Umbilical cord (tissue), 1 donor: ENCODE measurements at regions not wholly inside any gene's neighbourhood (a gene's known extent, or its start where the extent isn't known, plus 50 kb on each side); places are given as distances from the start of the nearest gene placed in this dataset.
"Not testable (repeated sequence)": the region's sequence is repeated elsewhere in the genome, so short reads cannot be mapped to it uniquely, and the experiment has no call there.

Experiments used
- DNase-seq: peaks from one replicate; pipeline ENCODE4 v3.0.0-alpha.2; 2015; ENCODE audit warnings: low spot score

DNA sequence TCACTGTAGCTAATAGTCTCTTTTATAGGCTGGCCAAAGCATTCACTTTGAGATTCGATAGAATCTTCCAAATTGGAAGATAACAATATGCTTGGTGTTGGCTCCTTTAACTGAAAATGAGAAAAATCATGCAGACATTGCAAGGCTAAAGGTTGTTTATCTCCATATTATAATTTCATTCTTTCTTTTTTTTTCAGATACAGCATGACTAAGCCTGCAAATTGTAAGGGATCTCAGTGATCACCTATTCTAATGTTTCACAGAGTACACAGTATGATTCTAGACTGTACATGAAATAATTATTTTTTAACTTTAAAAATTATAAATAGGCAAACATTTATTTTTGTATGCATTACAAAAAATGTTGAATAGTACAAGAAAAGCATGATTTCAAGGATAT, 451.7 kb upstream of the DDI1 start:
- DNase-seq = no peak

DNA sequence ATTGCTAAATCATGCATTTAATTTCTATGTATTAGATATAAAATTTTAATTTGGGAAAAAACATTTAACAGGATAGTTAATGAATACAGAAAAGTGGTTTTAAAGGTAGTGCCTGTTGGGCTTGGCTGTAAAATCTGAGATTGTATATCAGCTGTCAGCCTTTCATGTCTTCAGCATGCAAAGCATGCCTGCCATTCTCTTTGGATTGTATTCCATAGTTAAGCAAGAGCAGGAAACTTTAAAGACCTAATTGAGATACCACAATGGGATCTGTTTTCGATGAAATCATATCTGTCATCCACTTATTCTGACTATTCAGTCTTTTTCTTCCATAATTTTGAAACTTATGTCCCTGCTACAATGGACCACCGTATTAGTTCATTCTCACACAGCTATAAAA, 451.0 kb upstream of the DDI1 start:
- no peak for DNase-seq

DNA sequence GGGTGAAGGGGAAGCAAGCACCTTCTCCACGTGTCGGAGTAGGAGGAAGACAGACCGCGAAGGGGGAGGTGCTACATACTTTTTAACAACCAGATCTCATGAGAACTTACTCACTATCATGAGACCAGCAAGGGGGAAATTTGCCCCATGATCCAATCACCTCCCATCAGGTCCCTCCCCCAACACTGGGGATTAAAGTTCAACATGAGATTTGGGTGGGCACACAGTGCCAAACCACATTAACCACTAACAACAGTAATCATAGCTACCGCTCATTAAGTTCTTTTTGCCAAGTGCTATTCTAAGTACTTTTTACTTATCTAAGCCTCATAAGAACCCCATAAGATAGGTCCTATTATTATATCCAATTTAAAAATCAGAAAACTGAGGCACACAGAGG, 450.5 kb upstream of the DDI1 start:
- DNase-seq = no peak

DNA sequence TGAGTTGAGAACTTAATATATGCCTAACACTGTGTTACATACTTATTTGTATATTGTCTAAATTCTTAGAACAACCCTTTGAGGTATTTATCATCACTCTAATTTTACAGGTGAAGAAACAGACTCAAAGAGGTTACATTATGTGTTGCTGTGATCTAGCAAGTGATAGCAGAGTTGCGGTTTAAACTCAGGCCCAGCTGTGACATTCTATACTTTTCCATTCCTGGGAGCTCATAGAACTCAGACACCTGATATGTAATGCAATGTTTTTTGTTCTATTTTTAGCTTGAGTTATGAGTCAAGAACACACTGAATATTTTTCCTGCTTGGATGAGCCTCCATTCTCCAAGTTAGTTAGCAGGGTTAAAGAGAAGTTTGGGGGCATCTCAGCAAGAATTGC, 449.7 kb upstream of the DDI1 start:
- DNase-seq = no peak

DNA sequence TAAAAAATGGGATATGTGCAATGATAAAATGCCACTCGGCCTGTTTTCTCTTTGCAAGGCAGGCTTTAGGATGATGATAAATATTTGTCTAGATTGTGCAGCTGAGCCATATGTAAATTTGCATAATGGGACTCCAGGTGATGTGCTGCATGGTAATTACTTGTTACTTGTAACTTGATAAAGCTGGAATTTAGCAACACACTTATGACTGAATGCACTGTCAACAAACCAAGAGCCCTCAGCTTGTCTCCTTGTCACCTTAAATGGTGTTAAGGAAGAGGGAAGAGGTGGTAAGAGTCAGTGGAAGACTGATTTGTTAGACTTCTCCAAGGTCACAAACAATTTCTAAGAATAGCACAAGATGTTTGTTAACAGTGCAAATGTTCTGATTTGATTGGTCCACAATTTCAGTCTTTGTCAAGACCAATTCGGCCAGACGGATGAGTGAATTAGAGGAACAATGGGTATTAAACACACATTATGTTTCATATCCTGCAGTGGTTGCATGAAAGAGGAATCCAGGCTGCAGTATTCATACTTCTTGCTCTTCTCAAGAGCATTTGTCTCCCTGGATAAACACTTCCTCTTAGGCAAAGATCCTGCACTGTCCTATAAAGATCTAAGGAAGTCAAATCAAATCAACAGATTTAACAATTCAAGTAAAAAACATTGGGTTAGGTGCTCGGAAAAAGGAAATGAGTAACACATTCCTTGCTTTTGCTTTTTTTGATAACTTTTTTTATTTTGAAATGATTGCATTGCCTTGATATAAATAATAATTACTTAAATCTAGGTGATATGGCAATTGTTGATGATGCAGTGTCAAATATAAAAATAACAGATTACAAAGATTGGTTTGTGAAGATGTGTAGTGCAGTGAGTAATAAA, 448.3 kb upstream of the DDI1 start:
- no peak for DNase-seq

DNA sequence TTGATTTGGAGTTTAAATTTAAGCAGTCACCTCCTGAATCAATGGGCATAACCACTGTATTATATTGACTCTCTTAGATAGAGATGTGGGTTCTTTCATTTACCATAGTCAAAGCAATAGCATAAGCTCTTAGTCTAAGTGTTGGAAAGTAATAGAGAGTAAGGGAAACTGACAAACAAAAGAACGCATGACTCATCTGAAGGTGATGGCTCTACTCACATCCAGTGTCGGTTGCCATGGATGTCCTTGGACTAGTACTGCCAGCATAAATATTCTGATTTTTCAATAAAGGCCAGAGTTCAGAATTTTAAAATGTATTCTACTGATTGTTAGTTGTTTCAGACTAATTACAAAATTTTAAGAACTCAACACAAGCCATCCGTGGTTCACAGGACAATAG, 444.9 kb upstream of the DDI1 start:
- no peak for DNase-seq

DNA sequence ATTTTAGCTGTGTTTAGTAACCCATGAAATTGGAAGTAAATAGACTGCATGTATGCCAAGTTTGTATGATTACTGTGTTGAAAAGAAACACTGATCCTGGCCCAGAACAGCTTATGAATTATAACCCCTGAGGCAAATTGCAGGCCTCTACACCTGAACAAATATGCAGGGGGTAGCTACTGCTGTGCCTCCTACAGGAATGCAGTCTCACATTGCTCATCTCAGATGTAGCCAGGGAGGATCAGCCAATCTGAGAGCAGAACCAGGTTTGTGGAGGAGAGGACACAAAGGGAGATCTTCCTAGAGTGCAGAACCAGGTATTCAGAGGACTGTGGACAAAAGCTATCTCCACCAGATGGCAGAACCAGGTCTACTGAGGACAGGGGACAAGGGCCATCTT, 442.2 kb upstream of the DDI1 start:
- no peak for DNase-seq

DNA sequence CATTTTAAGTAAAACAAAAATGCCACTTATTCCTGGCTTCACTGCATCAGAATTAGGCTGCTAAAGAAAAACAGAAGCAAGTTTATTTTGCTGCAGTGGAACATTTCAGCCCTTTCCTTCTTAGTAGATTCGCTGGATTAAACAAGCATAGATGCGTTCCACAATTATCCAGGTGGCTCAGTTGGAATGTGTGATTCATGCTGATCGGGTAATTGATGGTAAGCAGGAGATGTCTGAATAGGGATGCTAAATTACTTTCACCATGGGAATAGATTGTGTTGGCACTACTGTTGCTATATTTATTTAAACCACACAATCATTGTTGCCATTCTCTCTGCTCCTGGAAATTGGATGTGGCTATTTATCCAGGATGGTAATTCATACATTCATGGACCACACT, 440.1 kb upstream of the DDI1 start:
- DNase-seq = no peak

DNA sequence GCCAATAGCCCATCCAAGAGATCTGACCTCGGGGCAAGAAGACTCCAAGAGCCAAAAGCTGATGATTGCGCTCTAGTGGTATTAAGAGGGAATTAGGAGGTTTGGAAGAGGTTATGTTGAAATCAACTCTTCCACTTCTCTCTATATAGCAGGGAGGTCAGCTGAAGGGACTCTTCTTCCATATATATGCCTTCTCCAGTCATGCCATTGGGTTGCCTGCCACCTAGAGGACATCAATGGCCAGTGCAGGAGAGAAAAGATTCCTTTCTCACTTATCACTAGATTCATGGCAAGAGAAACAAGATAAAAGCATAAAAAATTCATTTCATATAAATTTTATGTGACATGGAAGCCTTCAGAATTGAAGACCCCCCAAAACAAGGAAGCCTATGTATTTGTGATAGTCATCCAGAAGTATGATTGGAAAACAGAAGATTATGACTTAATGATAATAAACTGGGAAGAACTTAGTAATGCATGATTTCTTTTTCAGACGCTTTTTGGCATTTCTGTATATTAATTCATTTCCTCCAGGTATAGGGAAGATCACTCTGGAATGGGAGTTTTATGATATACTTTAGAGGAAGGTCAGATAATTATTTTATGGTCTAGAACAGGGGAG, 435.1 kb upstream of the DDI1 start:
- peak; percentile 50 for DNase-seq

DNA sequence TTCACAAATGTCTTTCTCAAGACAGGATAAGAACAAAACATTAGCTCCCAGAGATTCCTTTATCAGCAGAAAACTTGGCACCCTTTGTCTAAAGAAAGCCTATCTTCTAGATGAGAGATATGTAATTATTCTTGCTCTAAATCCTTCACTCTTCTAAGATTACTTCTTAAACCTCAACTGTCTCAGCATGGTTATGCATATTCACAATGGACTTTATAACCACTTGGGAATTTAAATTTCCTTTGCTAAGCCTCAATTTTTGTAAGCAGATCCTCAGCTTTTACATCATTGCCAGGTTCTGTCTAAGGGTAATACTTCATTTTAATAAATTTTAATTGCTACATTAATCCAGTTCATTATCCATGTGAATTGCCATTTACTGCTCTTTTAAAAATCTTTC, 433.6 kb upstream of the DDI1 start:
- DNase-seq = no peak

DNA sequence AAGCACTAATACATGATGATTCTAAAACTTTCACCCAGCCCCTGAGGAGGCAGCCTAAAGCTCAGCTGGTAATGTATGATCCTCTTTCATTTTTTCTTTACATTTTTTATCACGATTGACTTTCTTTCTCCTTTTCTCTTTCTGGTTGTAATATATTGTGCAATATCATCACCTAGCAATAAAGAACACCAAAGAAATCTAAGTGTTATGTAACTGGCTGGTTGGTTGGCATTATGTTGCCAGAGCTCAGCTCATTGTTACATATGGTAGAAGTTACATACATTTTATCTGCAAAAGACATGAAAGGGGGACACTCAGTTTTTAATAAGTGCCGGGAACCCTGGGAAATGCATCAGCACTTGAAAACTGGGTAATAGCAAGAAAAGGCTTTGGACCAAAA, 432.1 kb upstream of the DDI1 start:
- no peak for DNase-seq

DNA sequence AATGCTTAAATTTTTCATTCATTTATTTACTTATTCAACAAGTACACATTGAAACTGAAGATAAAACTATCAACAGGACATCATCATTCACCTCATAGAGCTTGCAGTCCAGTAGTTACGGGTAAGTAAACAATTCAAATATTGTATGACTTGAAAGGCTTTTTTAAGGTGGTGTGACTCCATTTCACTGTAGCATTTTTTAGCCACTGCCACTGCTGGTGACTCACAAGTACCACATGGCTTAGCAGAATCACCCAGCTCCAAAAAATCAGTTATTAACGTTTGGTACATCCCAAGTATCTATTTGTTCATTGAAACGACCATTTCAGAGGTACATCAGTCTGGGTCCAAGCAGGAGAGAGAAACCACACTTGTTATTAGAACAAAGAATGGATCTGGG, 427.9 kb upstream of the DDI1 start:
- no peak for DNase-seq

DNA sequence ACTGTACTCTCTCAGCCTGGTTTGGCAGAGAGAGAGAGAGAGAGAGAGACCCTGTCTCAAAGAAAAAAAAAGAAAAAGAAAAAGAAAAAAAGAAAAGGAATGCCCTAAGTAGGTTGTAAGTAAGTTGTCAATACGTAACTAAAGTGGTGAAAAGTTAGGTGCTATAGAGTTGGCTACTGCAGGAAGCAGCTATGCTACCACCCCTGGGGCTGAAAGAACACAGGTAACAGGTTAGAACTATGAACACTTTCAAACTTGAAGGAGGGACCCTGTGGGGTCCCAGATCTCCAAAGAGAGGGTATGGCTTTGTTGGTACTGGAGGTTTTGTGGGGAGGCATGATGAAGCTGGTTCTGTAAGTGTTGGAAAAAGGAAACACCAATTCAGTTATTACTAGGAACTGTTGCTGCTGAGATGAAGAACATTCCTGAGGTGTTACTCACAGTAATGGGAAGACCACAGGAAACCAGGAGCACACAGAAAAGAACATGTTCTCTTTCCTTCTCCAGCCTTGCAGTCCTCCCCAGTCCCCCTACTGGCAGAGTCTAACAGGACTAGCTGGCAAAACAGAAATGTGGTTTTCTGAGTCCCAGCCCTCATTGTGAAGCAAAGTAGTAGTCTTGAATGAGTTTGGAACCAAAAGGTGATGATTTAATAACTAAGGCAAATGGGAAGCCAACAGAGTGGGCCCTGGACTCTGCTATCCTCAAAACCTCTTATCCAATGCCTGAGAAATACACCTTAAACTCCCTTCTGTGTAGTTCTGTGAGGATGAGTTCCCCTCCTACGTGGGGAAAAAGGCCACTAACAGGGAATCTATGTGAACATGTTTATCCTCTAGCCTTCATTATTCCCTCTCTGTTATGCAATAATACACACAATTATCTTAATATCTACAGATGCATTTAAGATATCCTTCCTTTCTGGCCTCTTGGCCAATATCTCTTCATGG, 427.0 kb upstream of the DDI1 start:
- no peak for DNase-seq

DNA sequence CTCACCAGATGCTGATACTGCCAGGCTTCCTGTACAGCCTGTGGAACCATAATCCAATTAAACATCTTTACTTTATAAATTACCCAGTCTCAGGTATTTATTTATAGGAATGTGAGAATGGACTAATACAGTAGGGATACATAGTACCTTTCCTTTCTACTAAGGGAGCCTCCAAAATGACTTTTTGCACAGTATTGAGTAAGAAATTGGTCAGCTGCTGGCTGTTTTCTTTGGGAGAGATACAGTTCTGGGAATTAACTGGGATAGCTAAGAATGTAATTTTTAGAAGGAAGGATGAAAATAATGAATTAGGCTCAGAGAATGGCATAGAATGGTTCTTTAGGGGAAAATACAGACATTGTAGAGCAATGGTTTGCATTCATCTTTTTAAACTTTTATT, 426.0 kb upstream of the DDI1 start:
- no peak for DNase-seq

DNA sequence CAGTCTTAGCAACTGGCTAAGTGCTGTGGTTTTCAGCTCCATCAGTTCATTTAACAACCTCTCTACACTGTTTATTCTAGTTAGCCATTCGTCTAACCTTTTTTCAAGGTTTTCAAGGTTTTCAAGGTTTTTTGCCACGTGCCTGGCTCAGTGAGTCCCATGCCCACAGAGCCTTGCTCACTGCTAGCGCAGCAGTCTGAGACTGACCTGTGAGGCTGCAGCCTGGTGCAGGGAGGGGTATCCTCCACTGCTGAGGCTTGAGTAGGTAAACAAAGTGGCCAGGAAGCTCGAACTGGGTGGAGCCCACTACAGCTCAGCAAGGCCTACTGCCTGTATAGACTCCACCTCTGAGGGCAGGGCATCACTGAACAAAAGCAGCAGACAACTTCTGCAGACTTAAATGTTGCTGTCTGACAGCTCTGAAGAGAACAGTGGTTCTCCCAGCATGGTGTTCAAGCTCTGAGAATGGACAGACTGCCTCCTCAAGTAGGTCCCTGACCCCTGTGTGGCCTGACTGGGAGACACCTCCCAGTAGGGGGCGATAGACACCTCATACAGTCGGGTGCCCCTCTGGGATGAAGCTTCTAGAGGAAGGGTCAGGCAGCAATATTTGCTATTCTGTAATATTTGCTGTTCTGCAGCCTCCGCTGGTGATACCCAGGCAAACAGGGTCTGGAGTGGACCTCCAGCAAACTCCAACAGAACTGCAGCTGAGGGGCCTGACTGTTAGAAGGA, 424.7 kb upstream of the DDI1 start:
- not testable (repeated sequence) for DNase-seq

DNA sequence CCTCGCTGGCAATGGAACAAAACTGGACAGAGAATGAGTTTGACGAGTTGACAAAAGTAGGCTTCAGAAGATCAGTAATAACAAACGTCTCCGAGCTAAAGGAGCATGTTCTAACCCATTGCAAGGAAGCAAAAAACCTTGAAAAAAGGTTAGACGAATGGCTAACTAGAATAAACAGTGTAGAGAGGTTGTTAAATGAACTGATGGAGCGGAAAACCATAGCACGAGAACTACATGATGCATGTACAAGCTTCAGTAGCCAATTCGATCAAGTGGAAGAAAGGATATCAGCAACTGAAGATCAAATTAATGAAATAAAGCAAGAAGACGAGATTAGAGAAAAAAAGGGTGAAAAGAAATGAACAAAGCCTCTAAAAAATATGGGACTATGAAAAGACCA, 424.0 kb upstream of the DDI1 start:
- not testable (repeated sequence) for DNase-seq

DNA sequence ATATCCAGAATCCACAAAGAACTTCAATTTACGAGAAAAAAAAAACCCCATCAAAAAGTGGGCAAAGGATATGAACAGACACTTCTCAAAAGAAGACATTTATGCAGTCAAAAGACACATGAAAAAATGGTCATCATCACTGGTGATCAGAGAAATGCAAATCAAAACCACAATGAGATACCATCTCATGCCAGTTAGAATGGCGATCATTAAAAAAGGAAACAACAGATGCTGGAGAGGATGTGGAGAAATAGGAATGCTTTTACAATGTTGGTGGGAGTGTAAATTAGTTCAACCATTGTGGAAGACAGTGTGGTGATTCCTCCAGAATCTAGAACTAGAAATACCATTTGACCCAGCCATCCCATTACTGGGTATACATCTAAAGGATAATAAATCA, 419.9 kb upstream of the DDI1 start:
- DNase-seq = not testable (repeated sequence)

DNA sequence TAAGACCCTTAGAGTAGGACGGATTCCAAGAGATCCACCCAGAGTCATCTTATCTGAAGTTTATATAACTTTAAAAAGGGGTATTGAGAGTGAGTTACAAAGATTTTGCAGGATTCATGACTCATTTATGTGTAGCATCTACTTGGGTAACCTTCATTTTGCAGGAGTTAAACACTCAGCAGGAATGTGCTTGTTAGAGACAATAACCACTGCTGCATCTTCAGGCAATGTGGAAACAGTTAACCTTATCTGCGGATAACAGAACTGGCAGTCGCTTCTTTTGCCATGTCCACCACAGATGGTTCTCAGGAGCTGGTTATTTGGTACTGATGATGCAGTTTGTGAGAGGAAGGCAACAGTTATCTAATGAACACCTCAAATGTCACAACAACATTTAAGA, 417.9 kb upstream of the DDI1 start:
- DNase-seq = peak; percentile 28

DNA sequence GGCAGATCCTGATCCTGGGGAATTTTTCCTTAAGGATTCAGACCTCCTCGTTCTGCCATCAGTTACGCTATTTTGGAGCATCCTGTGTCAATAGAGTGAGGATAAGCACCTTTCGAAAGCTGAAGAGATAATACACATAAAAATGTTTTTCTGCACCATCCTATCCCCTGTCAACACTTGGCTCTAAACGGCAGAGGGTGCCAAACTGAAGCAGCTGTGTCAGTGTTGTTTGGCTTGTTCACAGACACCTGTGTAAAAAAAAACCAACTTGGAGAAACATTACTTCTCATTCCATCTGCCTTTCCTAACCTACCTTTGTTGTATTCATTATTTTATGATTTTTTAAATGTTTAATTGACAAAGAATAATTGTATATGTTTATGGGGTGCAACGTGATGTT, 417.0 kb upstream of the DDI1 start:
- DNase-seq = no peak

DNA sequence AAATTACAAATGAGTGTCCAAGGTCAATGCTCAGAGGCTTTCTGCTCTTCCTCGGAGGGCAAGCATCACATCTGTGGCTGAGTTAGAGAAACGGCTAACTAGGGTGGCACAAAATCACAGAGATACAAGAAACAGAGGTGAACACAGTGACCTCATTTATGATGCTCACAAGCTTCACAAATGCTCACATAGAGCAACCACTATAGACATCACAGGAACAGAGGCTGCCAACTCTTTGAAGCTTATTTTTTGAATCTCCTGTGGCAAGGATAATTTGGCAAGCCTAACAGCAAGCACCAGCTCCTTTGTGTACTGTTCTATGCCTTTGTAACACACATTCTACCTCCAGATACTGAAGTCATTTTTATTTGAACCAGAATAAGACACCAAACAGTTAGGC, 416.5 kb upstream of the DDI1 start:
- DNase-seq = no peak

DNA sequence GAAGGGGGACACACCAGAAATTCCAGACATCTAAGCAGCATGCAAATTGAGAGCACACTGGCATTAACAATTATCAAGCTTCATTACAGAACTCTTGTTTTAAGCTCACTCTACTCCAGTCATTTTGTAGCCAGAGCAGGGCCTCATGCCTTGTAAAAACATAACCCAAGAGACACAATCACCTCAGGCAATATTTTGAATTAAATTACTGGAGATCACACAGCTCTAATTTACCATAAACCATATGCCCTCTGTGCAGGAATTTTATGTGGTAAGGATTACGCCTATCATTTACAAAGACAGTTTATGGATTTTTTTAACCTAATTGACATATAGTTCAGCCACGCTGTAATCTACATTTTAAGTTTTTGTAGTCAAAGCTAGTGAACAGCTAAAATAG, 414.1 kb upstream of the DDI1 start:
- no peak for DNase-seq

DNA sequence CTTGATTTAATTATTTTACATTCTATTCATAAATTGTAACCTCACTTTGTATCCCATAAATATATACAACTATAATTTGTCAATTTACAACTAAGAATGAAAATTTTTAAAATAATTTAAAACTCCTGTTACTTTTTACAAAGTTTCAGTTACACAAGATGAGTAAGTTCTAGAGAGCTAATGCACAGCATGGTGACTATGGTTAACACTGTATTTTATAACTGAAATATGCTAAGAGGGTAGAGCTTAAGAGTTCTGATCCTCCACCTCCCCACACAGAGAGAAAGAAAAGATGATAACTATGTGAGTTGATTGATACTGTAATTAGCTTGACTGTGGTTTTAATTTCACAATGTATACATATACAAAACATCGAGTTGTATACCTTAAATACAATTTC, 412.5 kb upstream of the DDI1 start:
- no peak for DNase-seq
